GM20000 (cell line): ENCODE measurements at regions not wholly inside any gene's neighbourhood (a gene's known extent, or its start where the extent isn't known, plus 50 kb on each side); places are given as distances from the start of the nearest gene placed in this dataset.

Experiments used
- DNase-seq: peaks from one replicate; pipeline ENCODE4 v3.0.0; 2012; ENCODE audit warnings: low spot score
- TF ChIP-seq, protein P1 (sequence below): IDR thresholded peaks from 2 replicates; pipeline ENCODE4 v1.5.1; 2012; ENCODE audit warnings: mild to moderate bottlenecking, control low read depth; ENCODE audit errors: extremely low read depth, missing control alignments

DNA sequence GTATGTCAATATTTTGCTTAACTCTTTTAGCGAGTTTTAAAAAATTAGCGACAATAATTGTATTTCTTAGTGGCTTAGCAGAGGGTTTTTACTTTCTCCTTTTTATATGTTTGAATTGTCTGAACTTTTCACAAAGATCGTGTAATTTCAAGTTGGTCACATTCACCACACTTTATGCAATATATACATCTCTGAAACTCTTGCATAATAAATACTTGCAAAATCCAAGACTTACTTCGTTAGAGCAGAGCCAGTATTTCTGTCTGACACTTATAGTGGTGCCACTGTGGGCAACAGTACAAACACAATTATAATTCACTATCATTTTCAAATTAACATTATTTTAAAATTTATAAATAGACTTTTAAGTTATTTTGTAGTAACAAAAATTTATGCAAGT lies 62.0 kb downstream of the SUCNR1 start:
- TF ChIP-seq, protein P1, sequence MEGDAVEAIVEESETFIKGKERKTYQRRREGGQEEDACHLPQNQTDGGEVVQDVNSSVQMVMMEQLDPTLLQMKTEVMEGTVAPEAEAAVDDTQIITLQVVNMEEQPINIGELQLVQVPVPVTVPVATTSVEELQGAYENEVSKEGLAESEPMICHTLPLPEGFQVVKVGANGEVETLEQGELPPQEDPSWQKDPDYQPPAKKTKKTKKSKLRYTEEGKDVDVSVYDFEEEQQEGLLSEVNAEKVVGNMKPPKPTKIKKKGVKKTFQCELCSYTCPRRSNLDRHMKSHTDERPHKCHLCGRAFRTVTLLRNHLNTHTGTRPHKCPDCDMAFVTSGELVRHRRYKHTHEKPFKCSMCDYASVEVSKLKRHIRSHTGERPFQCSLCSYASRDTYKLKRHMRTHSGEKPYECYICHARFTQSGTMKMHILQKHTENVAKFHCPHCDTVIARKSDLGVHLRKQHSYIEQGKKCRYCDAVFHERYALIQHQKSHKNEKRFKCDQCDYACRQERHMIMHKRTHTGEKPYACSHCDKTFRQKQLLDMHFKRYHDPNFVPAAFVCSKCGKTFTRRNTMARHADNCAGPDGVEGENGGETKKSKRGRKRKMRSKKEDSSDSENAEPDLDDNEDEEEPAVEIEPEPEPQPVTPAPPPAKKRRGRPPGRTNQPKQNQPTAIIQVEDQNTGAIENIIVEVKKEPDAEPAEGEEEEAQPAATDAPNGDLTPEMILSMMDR, result no peak
- DNase-seq, result no peak

DNA sequence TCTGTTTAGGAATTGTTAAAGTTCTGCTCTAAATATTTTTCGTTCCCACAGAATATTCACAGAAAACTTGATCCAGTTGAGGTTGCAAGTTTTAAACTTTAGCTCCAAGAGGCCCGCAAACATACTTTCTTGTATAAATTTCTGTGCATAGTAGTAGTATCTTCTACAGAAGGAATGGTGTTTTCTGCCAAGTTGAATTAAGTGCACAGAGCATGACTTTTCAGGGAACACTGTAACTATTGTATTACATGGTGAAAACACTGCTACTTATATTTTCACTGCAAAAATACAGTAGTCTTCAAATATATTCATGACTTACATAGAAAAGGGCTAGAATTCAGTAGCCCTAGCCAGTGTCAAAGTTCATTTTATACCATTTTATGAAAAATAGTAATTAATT lies 67.0 kb downstream of the SUCNR1 start:
- TF ChIP-seq, protein P1, result no peak
- DNase-seq, result no peak

DNA sequence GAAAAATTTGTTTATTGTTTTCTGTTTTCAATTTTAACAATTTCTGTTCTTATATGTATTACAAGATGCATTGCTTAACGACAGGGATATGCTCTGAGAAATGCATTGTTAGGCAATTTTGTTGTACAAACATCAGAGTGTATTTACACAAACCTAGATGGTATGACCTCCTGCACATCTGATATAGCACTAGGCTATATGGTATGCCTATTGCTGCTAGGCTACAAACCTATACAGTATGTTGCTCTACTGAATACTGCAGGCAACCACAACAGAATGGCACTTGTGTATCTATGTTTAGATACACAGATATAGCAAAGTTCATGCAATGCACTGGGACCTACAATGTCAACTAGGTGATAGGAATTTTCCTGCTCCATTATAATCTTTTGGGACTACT lies 70.1 kb downstream of the SUCNR1 start:
- DNase-seq, result no peak
- TF ChIP-seq, protein P1, result no peak

DNA sequence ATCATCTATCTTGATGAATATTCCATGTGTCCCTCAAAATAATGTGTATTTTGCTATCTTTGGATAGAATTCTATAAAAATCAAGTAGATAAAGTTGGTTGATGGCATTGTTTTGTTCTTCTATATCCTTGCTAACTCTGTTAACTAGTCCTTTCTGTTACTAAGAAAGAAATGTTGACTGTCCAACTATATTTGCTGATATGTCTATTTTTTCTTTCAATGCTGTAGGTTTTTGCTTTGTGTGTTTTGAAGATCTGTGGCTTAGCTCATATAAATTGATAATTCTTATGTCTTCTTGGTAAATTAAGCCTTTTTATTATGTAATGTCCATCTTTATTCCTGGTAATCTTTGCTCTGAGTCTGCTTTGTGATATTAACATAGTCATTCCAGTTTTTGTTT lies 70.9 kb downstream of the SUCNR1 start:
- DNase-seq, result no peak
- TF ChIP-seq, protein P1, result no peak

DNA sequence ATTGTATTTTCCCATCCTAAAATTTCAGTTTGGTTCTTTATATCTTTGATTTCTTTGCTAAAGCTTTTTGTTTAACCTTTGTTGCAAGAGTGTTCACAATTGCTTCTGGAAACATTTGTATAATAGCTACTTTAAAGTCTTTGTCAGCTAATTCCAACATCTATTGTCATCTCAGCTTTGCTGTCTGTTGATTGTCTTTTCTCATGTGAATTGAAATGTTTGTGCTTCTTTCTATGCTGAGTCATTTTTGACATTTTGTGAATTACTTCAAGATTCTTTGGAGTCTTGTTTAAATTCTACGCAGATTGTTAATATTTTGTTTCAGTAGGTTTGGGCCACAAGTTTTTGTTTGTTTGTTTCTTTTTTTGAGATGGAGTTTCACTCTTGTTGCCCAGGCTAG lies 73.2 kb downstream of the SUCNR1 start:
- TF ChIP-seq, protein P1, result no peak
- DNase-seq, result no peak

DNA sequence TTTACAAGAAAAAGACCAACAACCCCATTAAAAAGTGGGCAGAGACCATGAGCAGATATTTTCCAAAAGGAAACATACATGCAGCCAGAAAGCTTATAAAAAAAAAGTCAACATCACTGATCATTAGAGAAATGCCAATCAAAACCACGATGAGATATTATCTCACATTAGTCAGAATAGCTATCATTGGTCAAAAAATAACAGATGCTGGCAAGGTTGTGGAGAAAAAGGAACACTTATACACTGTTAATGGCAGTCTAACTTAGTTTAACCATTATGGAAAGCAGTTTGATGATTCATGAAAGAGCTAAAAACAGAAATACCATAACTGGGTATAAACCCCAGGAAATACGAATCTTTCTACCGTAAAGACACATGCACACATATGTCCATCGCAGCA lies 76.3 kb downstream of the SUCNR1 start:
- TF ChIP-seq, protein P1, result no peak
- DNase-seq, result no peak

DNA sequence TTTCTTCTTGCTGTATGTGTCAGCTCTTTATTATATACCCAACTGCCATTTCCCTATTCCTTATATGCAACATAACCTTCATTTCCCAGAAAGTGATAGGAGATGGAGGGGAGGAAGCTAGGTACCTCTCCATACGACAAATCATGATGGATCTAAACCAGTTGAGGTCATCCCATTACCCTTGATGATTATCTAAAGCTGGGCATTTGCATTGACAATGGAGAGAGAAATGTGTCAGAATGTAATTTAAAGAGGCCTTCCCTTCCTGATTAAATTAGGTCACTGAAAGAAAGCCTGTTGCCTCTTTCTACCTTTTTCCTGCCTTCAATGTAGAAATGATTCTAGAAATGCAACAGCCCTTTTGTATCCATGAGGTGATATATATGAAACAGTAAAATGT lies 81.9 kb downstream of the SUCNR1 start:
- TF ChIP-seq, protein P1, result no peak
- DNase-seq, result no peak
